AG09309 (cell line): ENCODE measurements at regions not wholly inside any gene's neighbourhood (a gene's known extent, or its start where the extent isn't known, plus 50 kb on each side); places are given as distances from the start of the nearest gene placed in this dataset.

Experiments used
- DNase-seq: peaks from one replicate; pipeline ENCODE4 v3.0.0-alpha.2; 2010; ENCODE audit warnings: low read depth
- H3K4me3 ChIP-seq: 2 replicates; pipeline ENCODE4 v1.5.1; 2011; ENCODE audit warnings: mild to moderate bottlenecking, low read depth, low read length, moderate library complexity; ENCODE audit not compliant: control insufficient read depth
- TF ChIP-seq, protein P1 (sequence below): IDR thresholded peaks from 2 replicates; pipeline ENCODE4 v1.5.1; 2011; ENCODE audit warnings: mild to moderate bottlenecking, low read depth, low read length, inconsistent platforms; ENCODE audit not compliant: insufficient read depth, control insufficient read depth; ENCODE audit errors: missing control alignments

DNA sequence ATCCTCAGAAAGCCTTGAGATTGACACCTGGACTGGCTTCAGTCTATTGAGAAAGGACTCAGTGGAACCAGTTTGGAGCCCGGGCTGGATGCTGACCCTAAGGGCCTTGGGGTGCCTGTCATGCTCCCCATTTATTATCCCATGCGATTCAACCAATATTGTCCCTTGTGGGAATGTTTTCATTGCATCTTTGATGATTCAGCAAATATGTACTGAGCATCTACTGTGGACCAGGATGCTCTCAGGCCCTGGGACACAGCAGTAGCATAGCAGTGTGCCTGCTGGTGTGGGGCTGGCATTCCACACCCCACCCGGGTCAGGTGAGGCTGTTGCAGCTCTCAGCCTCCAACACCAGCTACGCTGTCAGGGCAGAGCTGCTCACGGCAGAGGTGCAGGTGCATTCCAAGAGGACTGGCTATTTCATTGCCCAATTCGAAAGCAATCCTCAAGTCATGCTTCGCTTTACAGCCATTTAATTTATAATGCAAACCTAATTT is 586.0 kb downstream of the TCERG1L start:
- TF ChIP-seq, protein P1, sequence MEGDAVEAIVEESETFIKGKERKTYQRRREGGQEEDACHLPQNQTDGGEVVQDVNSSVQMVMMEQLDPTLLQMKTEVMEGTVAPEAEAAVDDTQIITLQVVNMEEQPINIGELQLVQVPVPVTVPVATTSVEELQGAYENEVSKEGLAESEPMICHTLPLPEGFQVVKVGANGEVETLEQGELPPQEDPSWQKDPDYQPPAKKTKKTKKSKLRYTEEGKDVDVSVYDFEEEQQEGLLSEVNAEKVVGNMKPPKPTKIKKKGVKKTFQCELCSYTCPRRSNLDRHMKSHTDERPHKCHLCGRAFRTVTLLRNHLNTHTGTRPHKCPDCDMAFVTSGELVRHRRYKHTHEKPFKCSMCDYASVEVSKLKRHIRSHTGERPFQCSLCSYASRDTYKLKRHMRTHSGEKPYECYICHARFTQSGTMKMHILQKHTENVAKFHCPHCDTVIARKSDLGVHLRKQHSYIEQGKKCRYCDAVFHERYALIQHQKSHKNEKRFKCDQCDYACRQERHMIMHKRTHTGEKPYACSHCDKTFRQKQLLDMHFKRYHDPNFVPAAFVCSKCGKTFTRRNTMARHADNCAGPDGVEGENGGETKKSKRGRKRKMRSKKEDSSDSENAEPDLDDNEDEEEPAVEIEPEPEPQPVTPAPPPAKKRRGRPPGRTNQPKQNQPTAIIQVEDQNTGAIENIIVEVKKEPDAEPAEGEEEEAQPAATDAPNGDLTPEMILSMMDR: no peak
- DNase-seq: no peak
- H3K4me3 ChIP-seq: no peak overlapping the region

DNA sequence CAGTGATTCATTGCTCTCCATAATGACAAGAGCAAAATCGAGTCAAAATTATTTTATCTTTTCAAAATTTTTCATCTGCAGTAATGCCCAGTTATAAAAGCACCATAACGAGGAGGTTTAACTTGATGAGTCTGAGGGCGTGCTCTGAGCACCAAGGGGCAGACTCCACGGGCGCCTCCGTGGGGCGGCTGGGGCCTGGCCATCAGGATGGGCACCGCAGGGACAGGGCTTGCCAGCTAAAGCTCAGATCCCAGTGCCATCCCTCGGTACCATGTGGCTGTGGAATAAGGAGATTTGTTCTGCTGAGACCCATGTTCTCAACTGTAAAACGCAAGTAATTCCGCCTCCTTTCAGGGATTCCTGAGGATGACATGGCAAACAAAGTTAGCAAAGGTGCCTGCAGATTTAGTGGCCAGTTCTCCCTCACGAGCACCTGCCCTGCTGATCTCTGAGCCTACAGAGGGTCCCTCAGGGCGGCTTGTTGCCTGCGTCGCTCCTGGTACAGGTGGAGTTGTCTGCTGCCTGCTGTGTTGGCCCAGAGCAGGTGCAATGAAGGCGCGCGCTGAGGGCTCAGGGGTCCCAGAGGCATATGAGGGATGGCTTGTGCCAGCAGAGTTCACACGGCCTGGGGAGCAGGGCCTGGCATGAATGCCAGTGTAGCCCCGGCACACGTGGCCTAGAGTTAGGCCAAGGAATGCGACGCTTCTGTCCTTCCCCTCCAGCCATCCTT is 584.4 kb downstream of the TCERG1L start:
- DNase-seq: no peak
- TF ChIP-seq, protein P1: no peak
- no peak overlapping the region for H3K4me3 ChIP-seq

DNA sequence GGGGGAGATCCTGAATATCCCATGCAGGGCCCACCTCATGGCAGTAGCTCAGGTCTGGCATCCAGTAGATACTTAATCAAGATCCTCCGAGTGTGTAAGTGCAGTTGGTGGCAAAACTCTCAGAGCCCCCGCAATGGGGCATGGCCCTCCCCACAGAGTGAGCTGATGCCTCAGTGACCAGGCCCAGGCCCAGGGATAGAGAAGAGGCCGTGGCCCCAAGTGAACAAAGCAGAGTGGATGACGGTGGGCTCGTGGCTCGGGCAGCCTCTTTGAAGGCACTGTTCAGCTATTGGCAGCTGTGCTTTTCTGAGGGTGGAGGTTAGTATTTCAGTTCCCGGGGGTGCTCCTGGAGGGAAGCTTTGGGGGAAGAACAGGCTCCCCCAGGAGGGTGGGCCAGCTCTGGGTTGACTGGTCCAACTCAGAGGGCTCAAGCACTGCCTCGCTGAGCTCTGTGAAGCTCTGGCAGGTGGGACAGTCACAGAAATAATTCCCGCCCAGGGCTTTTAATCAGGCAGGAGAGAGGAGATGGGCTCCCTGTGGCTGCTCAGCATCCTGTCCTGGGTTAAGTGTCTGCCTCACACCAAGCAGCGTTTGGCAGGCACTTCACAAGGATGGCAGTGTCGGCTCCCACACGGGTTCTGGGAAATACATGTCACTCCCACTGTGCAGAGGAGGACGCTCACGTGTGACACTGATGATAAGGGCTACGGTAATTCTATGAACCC is 583.6 kb downstream of the TCERG1L start:
- no peak overlapping the region for H3K4me3 ChIP-seq
- TF ChIP-seq, protein P1: no peak
- DNase-seq: no peak

DNA sequence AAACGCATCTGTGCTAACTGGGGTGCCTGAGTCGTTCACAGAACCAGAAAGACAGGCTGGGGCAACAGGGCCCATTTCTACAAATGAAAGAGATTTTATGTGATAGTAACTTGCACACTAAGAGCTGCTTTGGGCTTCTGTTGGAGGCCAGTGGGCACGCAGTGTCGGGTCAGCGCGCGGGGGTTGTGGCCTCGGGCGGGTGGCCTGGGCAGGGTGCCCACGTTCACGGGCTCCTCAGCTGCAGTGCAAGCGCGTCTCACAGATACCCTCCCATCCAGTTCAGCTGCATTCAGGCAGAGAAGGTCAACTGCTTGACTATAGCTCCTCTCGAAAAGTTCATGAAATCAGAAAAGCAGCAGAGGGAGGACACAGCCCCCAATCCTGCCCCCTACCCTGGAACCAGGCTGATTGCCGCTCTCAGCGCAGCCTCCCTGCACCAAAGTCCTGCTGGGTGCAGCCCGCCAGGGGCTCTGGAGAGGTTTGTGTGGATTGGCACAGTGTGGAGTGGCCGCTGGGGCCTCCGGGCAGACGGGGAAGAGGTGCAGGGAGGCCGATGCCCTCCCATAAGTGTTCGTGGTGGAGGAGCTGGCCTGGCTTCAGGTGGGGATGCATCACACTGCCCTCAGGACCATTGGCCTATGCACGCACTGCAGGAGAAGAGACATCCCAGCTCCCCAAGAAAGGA is 582.8 kb downstream of the TCERG1L start:
- TF ChIP-seq, protein P1: no peak
- no peak for DNase-seq
- no peak overlapping the region for H3K4me3 ChIP-seq

DNA sequence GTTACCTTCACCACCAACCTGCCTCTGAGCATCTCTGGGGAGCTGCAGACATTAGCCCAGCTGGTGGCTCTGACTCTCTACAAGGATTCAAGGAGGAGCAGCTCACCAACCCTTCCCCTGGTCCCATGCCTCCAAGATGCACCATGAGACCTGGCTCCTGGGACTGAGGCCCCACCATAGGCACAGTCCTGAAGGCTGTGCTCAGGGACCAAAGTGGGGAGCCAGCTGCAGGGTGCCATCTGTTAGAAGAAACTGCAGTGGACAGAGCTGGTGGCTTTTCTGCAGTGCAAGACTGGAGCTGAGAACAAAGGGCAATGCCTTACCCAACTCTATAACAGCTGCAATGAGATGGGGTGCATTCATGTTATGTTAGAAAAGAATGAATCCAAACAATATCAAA is 581.6 kb downstream of the TCERG1L start:
- no peak overlapping the region for H3K4me3 ChIP-seq
- TF ChIP-seq, protein P1: no peak
- DNase-seq: no peak

DNA sequence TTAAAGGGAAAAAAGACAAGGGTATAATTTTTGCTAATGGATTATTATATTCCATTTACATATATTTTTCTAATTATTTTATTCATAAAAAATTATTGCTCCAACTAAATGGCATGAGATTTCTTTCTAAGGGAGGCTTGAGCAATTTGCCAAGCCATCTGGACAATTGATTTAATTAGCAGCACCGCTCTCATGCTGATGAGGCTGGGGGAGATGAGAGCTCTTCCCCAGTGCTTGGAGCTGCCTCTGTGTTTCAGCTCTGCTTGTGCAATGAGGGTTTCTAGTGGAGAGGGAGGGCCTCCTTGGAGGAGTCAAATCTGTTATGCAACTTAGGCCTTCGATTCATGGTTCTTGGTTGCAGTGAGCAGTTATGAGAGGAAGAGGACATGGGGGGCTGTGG is 574.3 kb downstream of the TCERG1L start:
- no peak for DNase-seq
- no peak overlapping the region for H3K4me3 ChIP-seq
- TF ChIP-seq, protein P1: no peak
